Mesothelial cell of epicardium (in vitro differentiated cells): ENCODE measurements at regions not wholly inside any gene's neighbourhood (a gene's known extent, or its start where the extent isn't known, plus 50 kb on each side); places are given as distances from the start of the nearest gene placed in this dataset.

ENCODE experiments used
- DNase-seq, 2 experiments: peaks; one replicate each; pipeline ENCODE4 v3.0.0; 2021; ENCODE audit warnings: low spot score in 2 of 2; ENCODE audit not compliant: unreplicated experiment in 2 of 2
- H3K27ac Mint-ChIP-seq: 2 replicates; pipeline ENCODE4 v1.8.0; 2021; ENCODE audit warnings: mixed read lengths
- H3K27me3 Mint-ChIP-seq: 2 replicates; pipeline ENCODE4 v1.8.0; 2021; ENCODE audit warnings: low read depth, mixed read lengths
- H3K36me3 Mint-ChIP-seq: 2 replicates; pipeline ENCODE4 v1.8.0; 2021; ENCODE audit warnings: mixed read lengths
- H3K4me1 Mint-ChIP-seq: 2 replicates; pipeline ENCODE4 v1.8.0; 2021; ENCODE audit warnings: mixed read lengths
- H3K4me3 Mint-ChIP-seq: 2 replicates; pipeline ENCODE4 v1.8.0; 2021; ENCODE audit warnings: mild to moderate bottlenecking, moderate library complexity, mixed read lengths
- H3K9me3 Mint-ChIP-seq: 2 replicates; pipeline ENCODE4 v1.8.0; 2021; ENCODE audit warnings: mixed read lengths
- CTCF ChIP-seq: fragments of 200-600 bp; sonication (generic); IDR thresholded peaks from one replicate; pipeline ENCODE4 v1.5.0; 2021; ENCODE audit warnings: antibody characterized with exemption; ENCODE audit not compliant: unreplicated experiment

DNA sequence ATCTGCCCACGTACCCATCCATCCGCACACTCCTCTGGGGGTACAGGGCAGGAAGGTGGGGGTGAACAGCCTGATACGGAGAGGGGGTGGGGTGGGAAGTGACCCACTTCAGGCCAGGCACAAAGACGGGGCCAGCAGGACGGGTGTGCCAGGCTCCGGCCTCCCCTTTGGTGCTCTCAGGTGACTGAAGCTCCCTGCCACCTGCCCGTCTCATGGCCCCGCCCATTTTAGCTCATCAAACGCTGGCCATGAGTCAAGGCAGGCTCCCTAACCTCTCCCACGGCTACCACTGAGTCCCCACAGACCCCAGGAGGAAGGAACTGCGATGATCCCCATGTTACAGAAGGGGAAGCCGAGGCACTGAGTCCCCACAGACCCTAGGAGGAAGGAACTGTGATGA lies 109.6 kb downstream of the CRYAA start:
- TF ChIP-seq CTCF = no peak
- peaks cover 2% of the 10 kb centered on the region for H3K27me3 Mint-ChIP-seq
- H3K4me1 Mint-ChIP-seq = peaks cover 10% of the 10 kb centered on the region
- no peaks in the 10 kb centered on the region for H3K9me3 Mint-ChIP-seq
- DNase-seq = no peak
- no peak overlapping the region for H3K27ac Mint-ChIP-seq
- H3K4me3 Mint-ChIP-seq = no peak overlapping the region
- no peaks in the 10 kb centered on the region for H3K36me3 Mint-ChIP-seq

GRCh38 chr21:43277481-43278351 lies 108.9 kb downstream of the CRYAA start:
- DNase-seq = no peak
- Mint-ChIP-seq H3K4me3 (no peak overlapping the region), H3K27me3 (peaks cover 2% of the 10 kb centered on the region), H3K27ac (peak overlapping the region; percentile 33), H3K9me3 (no peaks in the 10 kb centered on the region), H3K4me1 (peaks cover 10% of the 10 kb centered on the region), H3K36me3 (no peaks in the 10 kb centered on the region)
- TF ChIP-seq CTCF = no peak

- no peak for TF ChIP-seq CTCF
- no peak overlapping the region for H3K4me3 Mint-ChIP-seq
- peaks cover 2% of the 10 kb centered on the region for H3K27me3 Mint-ChIP-seq
- H3K4me1 Mint-ChIP-seq = peaks cover 10% of the 10 kb centered on the region
- no peaks in the 10 kb centered on the region for H3K36me3 Mint-ChIP-seq
- DNase-seq = no peak
- H3K27ac Mint-ChIP-seq = no peak overlapping the region
- no peaks in the 10 kb centered on the region for H3K9me3 Mint-ChIP-seq
Measured at GRCh38 chr21:43276811-43277210, 108.0 kb downstream of the CRYAA start.

DNA sequence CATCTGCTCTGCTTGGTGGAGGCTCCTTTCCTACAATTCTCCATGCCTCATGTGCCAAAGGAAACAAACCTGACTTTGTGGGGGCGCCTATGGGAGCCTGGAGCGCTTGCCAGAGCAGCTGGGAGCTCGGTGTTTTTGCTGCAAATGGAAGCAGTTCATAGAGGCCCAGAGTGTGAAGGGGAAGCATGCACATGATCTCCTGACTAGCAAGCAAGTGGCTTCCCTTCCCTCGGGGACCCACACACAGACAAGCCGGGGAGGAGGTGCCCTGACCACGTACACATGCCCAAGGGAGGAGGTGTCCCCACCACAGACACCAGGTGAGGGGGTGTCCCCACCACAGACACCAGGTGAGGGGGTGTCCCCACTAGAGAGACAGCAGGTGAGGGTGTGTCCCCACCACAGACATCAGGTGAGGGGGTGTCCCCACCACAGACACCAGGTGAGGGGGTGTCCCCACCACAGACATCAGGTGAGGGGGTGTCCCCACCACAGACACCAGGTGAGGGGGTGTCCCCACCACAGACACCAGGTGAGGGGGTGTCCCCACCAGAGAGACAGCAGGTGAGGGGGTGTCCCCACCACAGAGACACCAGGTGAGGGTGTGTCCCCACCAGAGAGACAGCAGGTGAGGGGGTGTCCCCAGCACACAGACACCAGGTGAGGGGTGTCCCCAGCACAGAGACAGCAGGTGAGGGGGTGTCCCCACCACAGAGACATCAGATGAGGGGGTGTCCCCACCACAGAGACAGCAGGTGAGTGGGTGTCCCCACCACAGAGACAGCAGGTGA lies 106.8 kb downstream of the CRYAA start:
- Mint-ChIP-seq H3K4me3 (no peak overlapping the region), H3K27me3 (peaks cover 2% of the 10 kb centered on the region), H3K36me3 (no peaks in the 10 kb centered on the region), H3K27ac (peak overlapping the region; percentile 36), H3K9me3 (no peaks in the 10 kb centered on the region), H3K4me1 (peaks cover 10% of the 10 kb centered on the region)
- TF ChIP-seq CTCF = no peak
- no peak for DNase-seq

- no peak for TF ChIP-seq CTCF
- Mint-ChIP-seq H3K4me3 (no peak overlapping the region), H3K4me1 (peaks cover 10% of the 10 kb centered on the region), H3K27me3 (peaks cover 2% of the 10 kb centered on the region), H3K36me3 (no peaks in the 10 kb centered on the region), H3K27ac (no peak overlapping the region), H3K9me3 (no peaks in the 10 kb centered on the region)
- no peak for DNase-seq
Measured at GRCh38 chr21:43274946-43275310, 106.1 kb downstream of the CRYAA start.
